C4-2B (cell line): ENCODE measurements at regions not wholly inside any gene's neighbourhood (a gene's known extent, or its start where the extent isn't known, plus 50 kb on each side); places are given as distances from the start of the nearest gene placed in this dataset.

ENCODE experiments used
- ZFX ChIP-seq: fragments of 450-650 bp; IDR thresholded peaks from 2 replicates; pipeline ENCODE4 v1.6.1; 2017
- TF ChIP-seq, protein P1 (sequence below): fragments of 450-650 bp; conservative IDR thresholded peaks from 2 replicates; pipeline ENCODE4 v1.5.1; 2017; ENCODE audit warnings: mild to moderate bottlenecking

DNA sequence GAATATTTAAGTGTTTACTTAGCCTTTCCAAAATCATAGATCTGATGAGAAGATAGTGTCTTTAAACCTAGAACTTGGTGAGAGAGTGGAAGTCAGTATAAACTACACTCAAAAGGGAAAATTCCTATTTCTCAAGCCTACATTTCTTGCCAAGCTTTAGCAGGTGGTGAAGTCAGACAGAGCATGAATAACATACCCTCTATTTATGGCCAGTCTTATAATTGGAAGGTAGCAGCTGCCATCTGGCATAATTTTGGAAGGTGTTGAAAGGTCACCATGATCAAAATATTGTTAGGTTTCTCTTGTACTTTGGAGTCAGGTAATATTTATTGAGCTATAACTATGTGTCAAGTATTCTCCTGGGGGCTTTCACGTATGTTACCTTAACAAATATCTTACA lies 729.3 kb upstream of the KIF2B start:
- TF ChIP-seq, protein P1, sequence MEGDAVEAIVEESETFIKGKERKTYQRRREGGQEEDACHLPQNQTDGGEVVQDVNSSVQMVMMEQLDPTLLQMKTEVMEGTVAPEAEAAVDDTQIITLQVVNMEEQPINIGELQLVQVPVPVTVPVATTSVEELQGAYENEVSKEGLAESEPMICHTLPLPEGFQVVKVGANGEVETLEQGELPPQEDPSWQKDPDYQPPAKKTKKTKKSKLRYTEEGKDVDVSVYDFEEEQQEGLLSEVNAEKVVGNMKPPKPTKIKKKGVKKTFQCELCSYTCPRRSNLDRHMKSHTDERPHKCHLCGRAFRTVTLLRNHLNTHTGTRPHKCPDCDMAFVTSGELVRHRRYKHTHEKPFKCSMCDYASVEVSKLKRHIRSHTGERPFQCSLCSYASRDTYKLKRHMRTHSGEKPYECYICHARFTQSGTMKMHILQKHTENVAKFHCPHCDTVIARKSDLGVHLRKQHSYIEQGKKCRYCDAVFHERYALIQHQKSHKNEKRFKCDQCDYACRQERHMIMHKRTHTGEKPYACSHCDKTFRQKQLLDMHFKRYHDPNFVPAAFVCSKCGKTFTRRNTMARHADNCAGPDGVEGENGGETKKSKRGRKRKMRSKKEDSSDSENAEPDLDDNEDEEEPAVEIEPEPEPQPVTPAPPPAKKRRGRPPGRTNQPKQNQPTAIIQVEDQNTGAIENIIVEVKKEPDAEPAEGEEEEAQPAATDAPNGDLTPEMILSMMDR, result no peak
- TF ChIP-seq ZFX, result no peak
